Panc1 (cell line): ENCODE measurements at regions not wholly inside any gene's neighbourhood (a gene's known extent, or its start where the extent isn't known, plus 50 kb on each side); places are given as distances from the start of the nearest gene placed in this dataset.

ENCODE experiments used
- ATAC-seq: fragments of 200-7000 bp; cut with Tn5 transposase; 2 replicates; pipeline ENCODE4 v1.9.1; 2020; ENCODE audit warnings: mild to moderate bottlenecking, moderate library complexity
- BruUV-seq: library from RNA; stranded (reverse); fragments of 400-500 nt; replicated peaks from 2 replicates; lab custom pipeline; 2021; lab: Mats Ljungman, UMichigan
- CTCF ChIA-PET: fragments of 300-600 bp; sonication (Branson Sonifier 250); formaldehyde crosslinking; loops from one replicate; lab custom pipeline; 2022; ENCODE audit warnings: antibody characterized with exemption; lab: Charles Lee
- POLR2A ChIA-PET: fragments of 300-600 bp; sonication (Branson Sonifier 250); formaldehyde crosslinking; loops from one replicate; lab custom pipeline; 2022; ENCODE audit warnings: antibody characterized with exemption; lab: Charles Lee
- DNase-seq: peaks from one replicate; pipeline ENCODE4 v3.0.0-alpha.2; 2010; ENCODE audit warnings: low read depth, low spot score
- H3K27ac ChIP-seq: 2 replicates; pipeline ENCODE4 v1.5.1; 2011; ENCODE audit warnings: mild to moderate bottlenecking, low read length, inconsistent platforms
- H3K27me3 ChIP-seq: fragments of 200-500 bp; sonication (Bioruptor generic); 2 replicates; pipeline ENCODE4 v1.6.0; 2014; ENCODE audit warnings: low read length, inconsistent platforms; ENCODE audit not compliant: control insufficient read depth, insufficient read depth
- H3K36me3 ChIP-seq: fragments of 200-500 bp; sonication (Bioruptor generic); 2 replicates; pipeline ENCODE4 v1.5.1; 2014; ENCODE audit warnings: inconsistent platforms, mild to moderate bottlenecking, low read length, moderate library complexity; ENCODE audit not compliant: control insufficient read depth, insufficient read depth
- H3K4me1 ChIP-seq: 2 replicates; pipeline ENCODE4 v1.5.1; 2011; ENCODE audit warnings: inconsistent platforms, mild to moderate bottlenecking, low read length, moderate library complexity; ENCODE audit not compliant: control insufficient read depth, insufficient read depth
- H3K4me3 ChIP-seq, 2 experiments: 2 replicates each; pipeline ENCODE4 v1.5.1; 2011 to 2012; ENCODE audit warnings: low read depth in 2 of 2, low read length in 2 of 2, mild to moderate bottlenecking in 2 of 2, inconsistent platforms in 1 of 2, moderate library complexity in 1 of 2
- H3K9me3 ChIP-seq: fragments of 200-500 bp; sonication (Bioruptor generic); 2 replicates; pipeline ENCODE4 v1.5.1; 2014; ENCODE audit warnings: low read depth, mild to moderate bottlenecking, inconsistent platforms, low read length, moderate library complexity; ENCODE audit not compliant: control insufficient read depth, insufficient read depth
- POLR2AphosphoS5 ChIP-seq: IDR thresholded peaks from 2 replicates; pipeline ENCODE4 v1.6.1; 2012; ENCODE audit warnings: mild to moderate bottlenecking, low read depth, low read length, moderate library complexity
- SIN3A ChIP-seq: IDR thresholded peaks from 2 replicates; pipeline ENCODE4 v1.6.1; 2012; ENCODE audit warnings: low read depth, mild to moderate bottlenecking, low read length, moderate library complexity, borderline replicate concordance; ENCODE audit not compliant: insufficient read depth
- TCF7L2 ChIP-seq: IDR thresholded peaks from 2 replicates; pipeline ENCODE4 v1.6.1; 2011; ENCODE audit warnings: mild to moderate bottlenecking, low read depth, low read length, inconsistent platforms
- in situ Hi-C: cut with HindIII; loops from 2 replicates; pipeline ENCODE4 v1.10.0; 2016; ENCODE audit warnings: low sequenced_read_pairs, low pct_unique_long_range_greater_than_20kb
- intact Hi-C: fragments of 100-400 bp; cut with micrococcal nuclease; formaldehyde crosslinking; loops from one replicate; pipeline ENCODE4 v1.10.0; 2022; ENCODE audit not compliant: unreplicated experiment
- TF ChIP-seq, protein P1 (sequence below): fragments of 450-650 bp; IDR thresholded peaks from 2 replicates; pipeline ENCODE4 v1.5.1; 2017; ENCODE audit warnings: mild to moderate bottlenecking
- TF ChIP-seq, protein P2 (sequence below), 2 experiments: IDR thresholded peaks; 2 replicates each; pipeline ENCODE4 v1.6.1; 2011 to 2012; ENCODE audit warnings: low read depth in 2 of 2, control low read depth in 1 of 2, low read length in 1 of 2, mild to moderate bottlenecking in 1 of 2, moderate library complexity in 1 of 2; ENCODE audit not compliant: insufficient read depth in 1 of 2

GRCh38 chr13:48146636-48147035, 51.7 kb upstream of the MED4 start:
- CTCF ChIA-PET, result no interaction called here
- no TSS peak for BruUV-seq

DNA sequence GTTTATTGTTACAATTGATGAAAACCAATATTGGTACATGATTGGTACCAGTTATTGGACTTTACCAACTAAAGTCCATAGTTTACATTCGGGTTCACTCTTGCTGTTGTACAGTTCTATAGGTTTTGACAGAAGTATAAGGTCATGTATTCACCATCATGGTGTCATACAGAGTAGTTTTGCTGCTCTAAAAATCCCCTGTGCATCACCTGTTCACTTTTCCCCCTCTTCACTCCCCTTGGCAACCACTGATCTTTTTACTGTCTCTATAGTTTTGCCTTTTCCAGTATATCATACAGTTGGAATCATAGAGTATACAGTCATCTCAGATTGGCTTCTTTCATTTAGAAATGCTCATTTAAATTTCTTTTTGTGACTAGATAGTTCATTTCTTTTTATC, 51.2 kb upstream of the MED4 start:
- ChIA-PET CTCF (no interaction called here), POLR2A (no interaction called here)
- in situ Hi-C loops, result no loop called here
- no peak for DNase-seq
- Histone ChIP-seq H3K27ac (no peak overlapping the region), H3K4me1 (no peaks in the 10 kb centered on the region), H3K9me3 (no peaks in the 10 kb centered on the region), H3K4me3 (no peak overlapping the region), H3K36me3 (no peaks in the 10 kb centered on the region), H3K27me3 (no peaks in the 10 kb centered on the region)
- intact Hi-C loops, result no loop called here
- BruUV-seq, result no TSS peak
- TF ChIP-seq POLR2AphosphoS5 (no peak), TCF7L2 (no peak), SIN3A (no peak)
- TF ChIP-seq, protein P1, sequence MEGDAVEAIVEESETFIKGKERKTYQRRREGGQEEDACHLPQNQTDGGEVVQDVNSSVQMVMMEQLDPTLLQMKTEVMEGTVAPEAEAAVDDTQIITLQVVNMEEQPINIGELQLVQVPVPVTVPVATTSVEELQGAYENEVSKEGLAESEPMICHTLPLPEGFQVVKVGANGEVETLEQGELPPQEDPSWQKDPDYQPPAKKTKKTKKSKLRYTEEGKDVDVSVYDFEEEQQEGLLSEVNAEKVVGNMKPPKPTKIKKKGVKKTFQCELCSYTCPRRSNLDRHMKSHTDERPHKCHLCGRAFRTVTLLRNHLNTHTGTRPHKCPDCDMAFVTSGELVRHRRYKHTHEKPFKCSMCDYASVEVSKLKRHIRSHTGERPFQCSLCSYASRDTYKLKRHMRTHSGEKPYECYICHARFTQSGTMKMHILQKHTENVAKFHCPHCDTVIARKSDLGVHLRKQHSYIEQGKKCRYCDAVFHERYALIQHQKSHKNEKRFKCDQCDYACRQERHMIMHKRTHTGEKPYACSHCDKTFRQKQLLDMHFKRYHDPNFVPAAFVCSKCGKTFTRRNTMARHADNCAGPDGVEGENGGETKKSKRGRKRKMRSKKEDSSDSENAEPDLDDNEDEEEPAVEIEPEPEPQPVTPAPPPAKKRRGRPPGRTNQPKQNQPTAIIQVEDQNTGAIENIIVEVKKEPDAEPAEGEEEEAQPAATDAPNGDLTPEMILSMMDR, result no peak
- TF ChIP-seq, protein P2, sequence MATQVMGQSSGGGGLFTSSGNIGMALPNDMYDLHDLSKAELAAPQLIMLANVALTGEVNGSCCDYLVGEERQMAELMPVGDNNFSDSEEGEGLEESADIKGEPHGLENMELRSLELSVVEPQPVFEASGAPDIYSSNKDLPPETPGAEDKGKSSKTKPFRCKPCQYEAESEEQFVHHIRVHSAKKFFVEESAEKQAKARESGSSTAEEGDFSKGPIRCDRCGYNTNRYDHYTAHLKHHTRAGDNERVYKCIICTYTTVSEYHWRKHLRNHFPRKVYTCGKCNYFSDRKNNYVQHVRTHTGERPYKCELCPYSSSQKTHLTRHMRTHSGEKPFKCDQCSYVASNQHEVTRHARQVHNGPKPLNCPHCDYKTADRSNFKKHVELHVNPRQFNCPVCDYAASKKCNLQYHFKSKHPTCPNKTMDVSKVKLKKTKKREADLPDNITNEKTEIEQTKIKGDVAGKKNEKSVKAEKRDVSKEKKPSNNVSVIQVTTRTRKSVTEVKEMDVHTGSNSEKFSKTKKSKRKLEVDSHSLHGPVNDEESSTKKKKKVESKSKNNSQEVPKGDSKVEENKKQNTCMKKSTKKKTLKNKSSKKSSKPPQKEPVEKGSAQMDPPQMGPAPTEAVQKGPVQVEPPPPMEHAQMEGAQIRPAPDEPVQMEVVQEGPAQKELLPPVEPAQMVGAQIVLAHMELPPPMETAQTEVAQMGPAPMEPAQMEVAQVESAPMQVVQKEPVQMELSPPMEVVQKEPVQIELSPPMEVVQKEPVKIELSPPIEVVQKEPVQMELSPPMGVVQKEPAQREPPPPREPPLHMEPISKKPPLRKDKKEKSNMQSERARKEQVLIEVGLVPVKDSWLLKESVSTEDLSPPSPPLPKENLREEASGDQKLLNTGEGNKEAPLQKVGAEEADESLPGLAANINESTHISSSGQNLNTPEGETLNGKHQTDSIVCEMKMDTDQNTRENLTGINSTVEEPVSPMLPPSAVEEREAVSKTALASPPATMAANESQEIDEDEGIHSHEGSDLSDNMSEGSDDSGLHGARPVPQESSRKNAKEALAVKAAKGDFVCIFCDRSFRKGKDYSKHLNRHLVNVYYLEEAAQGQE (IDR thresholded peaks at IDR 0.05; ENCODE audit: insufficient read depth in 1 of 2, low read depth in 2 of 2, low read length in 1 of 2), result no peak
- no peak for ATAC-seq

More at GRCh38 chr13:48146636-48147035, 51.7 kb upstream of the MED4 start:
- DNase-seq (no peak), ATAC-seq (no peak)
- no peaks in the 10 kb centered on the region for H3K36me3 ChIP-seq
- H3K4me1 ChIP-seq, result no peaks in the 10 kb centered on the region
- H3K9me3 ChIP-seq, result no peaks in the 10 kb centered on the region
- no peak overlapping the region for H3K4me3 ChIP-seq
- in situ Hi-C loops, result no loop called here
- TF ChIP-seq SIN3A (no peak), POLR2AphosphoS5 (no peak)
- no peaks in the 10 kb centered on the region for H3K27me3 ChIP-seq
- no peak overlapping the region for H3K27ac ChIP-seq
- POLR2A ChIA-PET, result no interaction called here
- intact Hi-C loops, result no loop called here
